ENCODE measurements at regions not wholly inside any gene's neighbourhood (a gene's known extent, or its start where the extent isn't known, plus 50 kb on each side); places are given as distances from the start of the nearest gene placed in this dataset.

DNA sequence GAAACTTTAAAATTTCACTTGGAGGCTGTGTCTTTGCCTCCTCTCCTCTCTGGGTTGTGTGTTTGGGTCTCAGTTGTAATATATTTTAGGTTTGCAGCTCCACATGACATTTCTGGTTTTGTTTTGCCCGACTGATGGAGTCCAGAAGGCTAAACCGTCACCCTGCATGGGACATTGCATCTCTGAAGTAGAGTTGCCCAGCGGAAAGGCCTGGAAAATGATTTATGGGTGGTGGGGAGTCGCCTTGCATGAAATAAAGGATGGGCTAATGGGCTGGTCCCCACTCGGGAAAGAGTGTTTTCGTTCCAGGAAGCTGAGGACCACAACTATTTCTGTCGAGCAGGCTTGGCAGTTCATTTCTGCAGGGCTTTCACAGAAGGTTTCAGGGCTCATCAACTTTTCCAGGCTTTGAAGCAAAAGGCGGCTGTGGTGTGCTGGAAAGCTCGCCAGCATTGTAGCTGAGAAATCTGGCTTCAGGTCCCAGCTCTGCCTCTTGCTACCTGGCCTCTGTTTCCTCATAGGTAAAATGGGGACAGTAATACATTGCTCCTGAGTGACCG, 74.8 kb upstream of the GSC start:
- H4K20me1 ChIP-seq (ENCODE audit: control insufficient read depth, insufficient read depth, insufficient read length), result no peaks in the 10 kb centered on the region
- no peak overlapping the region for H3K14ac ChIP-seq (ENCODE audit: insufficient read depth, low read length)
- H3K27ac Mint-ChIP-seq, result no peak overlapping the region
- no peaks in the 10 kb centered on the region; the same call in 1 of the 2 replicates for H3K27me3 ChIP-seq (ENCODE audit: insufficient read depth, low read length)
- no peaks in the 10 kb centered on the region for H3K27me3 Mint-ChIP-seq (ENCODE audit: low read depth)
- no peaks in the 10 kb centered on the region for H3K79me2 ChIP-seq (ENCODE audit: insufficient read depth, low read length)
- H3K9me3 ChIP-seq (ENCODE audit: control insufficient read depth, low read depth, low read length), result no peaks in the 10 kb centered on the region
- H2BK20ac ChIP-seq (ENCODE audit: low read depth, low read length, poor library complexity, severe bottlenecking), result no peak overlapping the region
- peaks cover 0 to 10% of the 10 kb centered on the region in 2 experiments; a peak in 2 of 4 replicates for H3K4me1 Mint-ChIP-seq
- H3K4ac ChIP-seq (ENCODE audit: low read depth, low read length), result no peak overlapping the region
- H3K9ac ChIP-seq (ENCODE audit: extremely low read depth, insufficient read length, low read length), result no peak overlapping the region
- H2BK12ac ChIP-seq (ENCODE audit: insufficient read length, low read depth, low read length), result no peak overlapping the region
- no peak overlapping the region for H2BK5ac ChIP-seq (ENCODE audit: insufficient read length, low read length)
- no peak overlapping the region for H4K8ac ChIP-seq (replicated peaks; ENCODE audit: insufficient read length, low read depth, low read length)
- H3K79me1 ChIP-seq (ENCODE audit: insufficient read depth, low read depth, low read length, poor library complexity, severe bottlenecking), result no peaks in the 10 kb centered on the region
- H3K9me3 Mint-ChIP-seq, result 0 out of 5 replicates have a peak, but pooled peaks cover 0 to 2% of the 10 kb centered on the region in 2 experiments
- no peak overlapping the region for H3K56ac ChIP-seq (ENCODE audit: insufficient read length, low read depth, low read length)
- no peak overlapping the region for H3K27ac ChIP-seq (ENCODE audit: insufficient read length, low read depth, low read length)
- H2AFZ ChIP-seq (ENCODE audit: low read length), result no peak overlapping the region
- no peak for DNase-seq
- no peak overlapping the region for H2AK5ac ChIP-seq (ENCODE audit: insufficient read length, low read length)
- H4K91ac ChIP-seq (ENCODE audit: insufficient read length, low read depth, low read length), result no peak overlapping the region
- H3K4me1 ChIP-seq (ENCODE audit: insufficient read depth, low read length), result no peaks in the 10 kb centered on the region
- no peak overlapping the region for H3K18ac ChIP-seq (ENCODE audit: insufficient read length, low read depth, low read length)
- no CpG with 5 or more reads among the region's 10 CpGs for WGBS (ENCODE audit: extremely low coverage, insufficient read length, low lambda C conversion rate)
- H4K5ac ChIP-seq (ENCODE audit: insufficient read length, low read depth, low read length), result no peak overlapping the region
- no peak overlapping the region for H3K4me2 ChIP-seq (ENCODE audit: insufficient read depth, insufficient read length, low read length)
- no peak overlapping the region for H2BK120ac ChIP-seq (ENCODE audit: low read depth, low read length, poor library complexity, severe bottlenecking)
- TF ChIP-seq, protein P1, sequence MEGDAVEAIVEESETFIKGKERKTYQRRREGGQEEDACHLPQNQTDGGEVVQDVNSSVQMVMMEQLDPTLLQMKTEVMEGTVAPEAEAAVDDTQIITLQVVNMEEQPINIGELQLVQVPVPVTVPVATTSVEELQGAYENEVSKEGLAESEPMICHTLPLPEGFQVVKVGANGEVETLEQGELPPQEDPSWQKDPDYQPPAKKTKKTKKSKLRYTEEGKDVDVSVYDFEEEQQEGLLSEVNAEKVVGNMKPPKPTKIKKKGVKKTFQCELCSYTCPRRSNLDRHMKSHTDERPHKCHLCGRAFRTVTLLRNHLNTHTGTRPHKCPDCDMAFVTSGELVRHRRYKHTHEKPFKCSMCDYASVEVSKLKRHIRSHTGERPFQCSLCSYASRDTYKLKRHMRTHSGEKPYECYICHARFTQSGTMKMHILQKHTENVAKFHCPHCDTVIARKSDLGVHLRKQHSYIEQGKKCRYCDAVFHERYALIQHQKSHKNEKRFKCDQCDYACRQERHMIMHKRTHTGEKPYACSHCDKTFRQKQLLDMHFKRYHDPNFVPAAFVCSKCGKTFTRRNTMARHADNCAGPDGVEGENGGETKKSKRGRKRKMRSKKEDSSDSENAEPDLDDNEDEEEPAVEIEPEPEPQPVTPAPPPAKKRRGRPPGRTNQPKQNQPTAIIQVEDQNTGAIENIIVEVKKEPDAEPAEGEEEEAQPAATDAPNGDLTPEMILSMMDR (conservative IDR thresholded peaks at IDR 0.05), result no peak
- no peaks in the 10 kb centered on the region for H3K36me3 Mint-ChIP-seq (ENCODE audit: insufficient read depth in 1 of 3, low read depth in 3 of 3)
- H3K23me2 ChIP-seq (ENCODE audit: insufficient read length, low read depth, low read length, poor library complexity, severe bottlenecking), result no peaks in the 10 kb centered on the region
- no peak overlapping the region for H3K4me3 Mint-ChIP-seq
- no peak overlapping the region for H3T11ph ChIP-seq (ENCODE audit: low read length)
- H2BK15ac ChIP-seq (ENCODE audit: low read depth, low read length), result no peak overlapping the region
- H3K23ac ChIP-seq (ENCODE audit: insufficient read length, low read depth, low read length), result no peak overlapping the region

Measured in H9 (cell line).